Esophagus squamous epithelium (tissue), 5 donors: ENCODE measurements at regions not wholly inside any gene's neighbourhood (a gene's known extent, or its start where the extent isn't known, plus 50 kb on each side); places are given as distances from the start of the nearest gene placed in this dataset.

Source experiments
- DNase-seq: peaks from one replicate; lab custom pipeline; 2025; lab: John Stamatoyannopoulos, UW
- H3K27ac ChIP-seq, 4 donors: fragments of 200-600 bp; sonication (generic); one replicate each; pipeline ENCODE4 v1.5.1; 2016 to 2019; ENCODE audit warnings: mild to moderate bottlenecking in 1 of 4
- H3K27me3 ChIP-seq, 4 donors: fragments of 200-600 bp; sonication (generic); 1 replicate in 3 of 4; 2 replicates in 1 of 4; pipeline versions ENCODE4 v1.5.1 to v1.6.0; 2017 to 2021; ENCODE audit warnings: antibody characterized with exemption in 1 of 4
- H3K36me3 ChIP-seq, 3 donors: fragments of 200-600 bp; sonication (generic); one replicate each; pipeline ENCODE4 v1.5.1; 2016 to 2019
- H3K4me1 ChIP-seq, 3 donors: fragments of 200-600 bp; sonication (generic); one replicate each; pipeline ENCODE4 v1.5.1; 2017 to 2019
- H3K4me3 ChIP-seq, 4 donors: fragments of 200-600 bp; sonication (generic); 1 replicate in 3 of 4; 2 replicates in 1 of 4; pipeline ENCODE4 v1.5.1; 2016 to 2019; ENCODE audit warnings: mild to moderate bottlenecking in 2 of 4, moderate library complexity in 1 of 4
- H3K9me3 ChIP-seq, 3 donors: fragments of 200-600 bp; sonication (generic); one replicate each; pipeline ENCODE4 v1.5.1; 2016 to 2019
- CTCF ChIP-seq, 6 experiments: fragments of 450-650 bp in 4 of 6; fragments of 200-600 bp in 2 of 6; sonication (generic) in 2 of 6; IDR thresholded peaks; one replicate each; pipeline ENCODE4 v1.5.1; 2016 to 2019; ENCODE audit warnings: antibody characterized with exemption in 6 of 6, mild to moderate bottlenecking in 4 of 6, moderate library complexity in 4 of 6
- POLR2A ChIP-seq, 4 donors: fragments of 450-650 bp; IDR thresholded peaks; one replicate each; pipeline ENCODE4 v1.6.1; 2017; ENCODE audit warnings: antibody characterized with exemption in 4 of 4, mild to moderate bottlenecking in 4 of 4, moderate library complexity in 3 of 4
- WGBS, 2 donors: methylation state at CpG; one replicate each; pipeline ENCODE4 v1.1.5; 2018; 5-methylcytosine and 5-hydroxymethylcytosine counted together
- intact Hi-C: fragments of 100-400 bp; cut with DNase I; formaldehyde crosslinking; loops from one replicate; pipeline ENCODE4 v1.15.0; 2022
- donor health status: DM: yes; HTN: yes; CAD: no.

- WGBS, 2 donors, result 63 to 69% methylated on average over 3 of the region's 3 CpGs
- Histone ChIP-seq H3K36me3 (no peaks in the 10 kb centered on the region), H3K27ac (no peak overlapping the region), H3K9me3 (no peaks in the 10 kb centered on the region), H3K4me3 (no peak overlapping the region), H3K27me3 (no peaks in the 10 kb centered on the region), H3K4me1 (no peaks in the 10 kb centered on the region)
- no peak for DNase-seq
- TF ChIP-seq POLR2A (IDR thresholded peaks at IDR 0.05) (no peak), CTCF (IDR thresholded peaks at IDR 0.05) (no peak)
- intact Hi-C loops, result loop anchor here (10.0 kb wide), 1 partner anchor 1028 kb away; no protein-coding TSS in a partner anchor
Measured at GRCh38 chr3:84547207-84547606, 411.6 kb upstream of the CADM2 start.

GRCh38 chr3:84547971-84548970 is 410.5 kb upstream of the CADM2 start:
- intact Hi-C loops, result loop anchor here (10.0 kb wide), 1 partner anchor 1027 kb away; no protein-coding TSS in a partner anchor
- H3K27ac ChIP-seq, result no peak overlapping the region
- H3K27me3 ChIP-seq, result no peaks in the 10 kb centered on the region
- WGBS, 2 donors, result 28 to 46% methylated on average over 8 to 14 of the region's 23 CpGs
- TF ChIP-seq POLR2A (IDR thresholded peaks at IDR 0.05), result no peak
- peak in 4 of 6 experiments; percentile 24 to 45 (median 26) for TF ChIP-seq CTCF (IDR thresholded peaks at IDR 0.05)
- H3K36me3 ChIP-seq, result no peaks in the 10 kb centered on the region
- DNase-seq, result no peak
- H3K4me1 ChIP-seq, result no peaks in the 10 kb centered on the region
- no peaks in the 10 kb centered on the region for H3K9me3 ChIP-seq
- peak overlapping the region in 1 of 4 donors; percentile 16 for H3K4me3 ChIP-seq

DNA sequence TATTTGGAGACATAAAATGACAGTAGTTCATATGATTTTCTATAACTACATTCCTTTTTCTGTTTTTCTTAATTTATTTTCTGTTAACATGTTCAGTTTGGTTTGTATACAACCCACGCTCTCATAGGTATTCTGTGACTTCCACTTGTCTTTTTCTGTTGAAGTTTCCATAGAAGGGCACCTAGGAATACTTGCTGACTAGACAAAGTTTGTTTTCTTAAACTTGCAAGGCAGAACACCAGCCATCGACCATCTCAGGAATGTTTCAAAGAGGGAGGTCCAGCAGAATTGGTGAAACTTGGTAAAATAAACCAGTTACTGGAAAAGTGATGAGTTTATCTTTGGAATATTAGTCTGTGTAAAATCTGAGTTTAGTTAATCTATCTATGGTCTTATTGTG is 403.2 kb upstream of the CADM2 start:
- H3K4me3 ChIP-seq, result no peak overlapping the region
- no peaks in the 10 kb centered on the region for H3K36me3 ChIP-seq
- no peaks in the 10 kb centered on the region for H3K27me3 ChIP-seq
- no peak for DNase-seq
- TF ChIP-seq POLR2A (IDR thresholded peaks at IDR 0.05) (no peak), CTCF (IDR thresholded peaks at IDR 0.05) (no peak)
- whole genome bisulfite sequencing, 2 donors, result 50 to 53% methylated on average over 2 of the region's 2 CpGs
- intact Hi-C loops, result no loop called here
- no peak overlapping the region for H3K27ac ChIP-seq
- H3K4me1 ChIP-seq, result no peaks in the 10 kb centered on the region
- H3K9me3 ChIP-seq, result no peaks in the 10 kb centered on the region

GRCh38 chr3:84566256-84566655 is 392.5 kb upstream of the CADM2 start:
- Histone ChIP-seq H3K4me3 (no peak overlapping the region), H3K4me1 (no peaks in the 10 kb centered on the region), H3K27ac (no peak overlapping the region), H3K36me3 (no peaks in the 10 kb centered on the region), H3K27me3 (no peaks in the 10 kb centered on the region), H3K9me3 (no peaks in the 10 kb centered on the region)
- 35 to 79% methylated on average over 2 to 3 of the region's 3 CpGs for WGBS, 2 donors
- TF ChIP-seq POLR2A (IDR thresholded peaks at IDR 0.05), result no peak
- no peak for TF ChIP-seq CTCF (IDR thresholded peaks at IDR 0.05)
- DNase-seq, result no peak
- intact Hi-C loops, result no loop called here

- no peaks in the 10 kb centered on the region for H3K36me3 ChIP-seq
- peaks cover 0 to 3% (median 0%) of the 10 kb centered on the region in 3 donors for H3K9me3 ChIP-seq
- H3K27ac ChIP-seq, result no peak overlapping the region
- no peaks in the 10 kb centered on the region for H3K4me1 ChIP-seq
- 73 to 84% methylated on average over 4 of the region's 4 CpGs for WGBS, 2 donors
- no peak for DNase-seq
- intact Hi-C loops, result no loop called here
- no peak overlapping the region for H3K4me3 ChIP-seq
- no peak for TF ChIP-seq POLR2A (IDR thresholded peaks at IDR 0.05)
- TF ChIP-seq CTCF (IDR thresholded peaks at IDR 0.05), result no peak
- no peaks in the 10 kb centered on the region for H3K27me3 ChIP-seq
Measured at GRCh38 chr3:84567796-84568195, 391.0 kb upstream of the CADM2 start.
